EL (cell line): ENCODE measurements at regions not wholly inside any gene's neighbourhood (a gene's known extent, or its start where the extent isn't known, plus 50 kb on each side); places are given as distances from the start of the nearest gene placed in this dataset.
A peak's percentile ranks its signal among the peaks of the same experiment; 100 is the strongest.

Experiments used
- DNase-seq: peaks from one replicate; pipeline ENCODE4 v3.0.0-alpha.2; 2016

- no peak for DNase-seq
These were observed 432.2 kb upstream of the KLF6 start for GRCh38 chr10:4217187-4217586.

GRCh38 chr10:4216726-4217125 lies 431.7 kb upstream of the KLF6 start:
- no peak for DNase-seq

GRCh38 chr10:4215963-4216575 lies 431.1 kb upstream of the KLF6 start:
- no peak for DNase-seq

- DNase-seq = no peak
These were observed 430.5 kb upstream of the KLF6 start for GRCh38 chr10:4215485-4215884.

- no peak for DNase-seq
These were observed 429.9 kb upstream of the KLF6 start for GRCh38 chr10:4214908-4215307.

- DNase-seq = no peak
These were observed 428.4 kb upstream of the KLF6 start for GRCh38 chr10:4213441-4213840.

- DNase-seq = no peak
These were observed 427.2 kb upstream of the KLF6 start for GRCh38 chr10:4212111-4212630.

- no peak for DNase-seq
These were observed 423.5 kb upstream of the KLF6 start for GRCh38 chr10:4208499-4208898.

GRCh38 chr10:4205113-4205512 lies 420.1 kb upstream of the KLF6 start:
- DNase-seq = no peak

GRCh38 chr10:4202938-4203337 lies 417.9 kb upstream of the KLF6 start:
- DNase-seq = no peak

GRCh38 chr10:4201866-4202825 lies 417.1 kb upstream of the KLF6 start:
- DNase-seq = no peak

- DNase-seq = no peak
These were observed 414.2 kb upstream of the KLF6 start for GRCh38 chr10:4199196-4199595.

GRCh38 chr10:4198216-4198615 lies 413.2 kb upstream of the KLF6 start:
- no peak for DNase-seq

GRCh38 chr10:4197676-4198075 lies 412.7 kb upstream of the KLF6 start:
- no peak for DNase-seq

- no peak for DNase-seq
These were observed 411.9 kb upstream of the KLF6 start for GRCh38 chr10:4196771-4197390.

- DNase-seq = no peak
These were observed 411.2 kb upstream of the KLF6 start for GRCh38 chr10:4196183-4196582.

GRCh38 chr10:4195213-4195612 lies 410.2 kb upstream of the KLF6 start:
- DNase-seq = peak; percentile 69

- DNase-seq = peak; percentile 5
These were observed 409.2 kb upstream of the KLF6 start for GRCh38 chr10:4194231-4194630.

GRCh38 chr10:4191894-4192293 lies 406.9 kb upstream of the KLF6 start:
- no peak for DNase-seq

- no peak for DNase-seq
These were observed 406.3 kb upstream of the KLF6 start for GRCh38 chr10:4191354-4191753.

- no peak for DNase-seq
These were observed 405.9 kb upstream of the KLF6 start for GRCh38 chr10:4190876-4191275.

GRCh38 chr10:4189281-4189680 lies 404.3 kb upstream of the KLF6 start:
- DNase-seq = no peak

GRCh38 chr10:4188406-4188805 lies 403.4 kb upstream of the KLF6 start:
- no peak for DNase-seq
